Activated CD4-positive, alpha-beta T cell treated with anti-CD3 and anti-CD28 coated beads, Interleukin-2, amount 10 ng/mL, durations not matched to agents 24 days and 14 days (primary cell): ENCODE measurements at regions not wholly inside any gene's neighbourhood (a gene's known extent, or its start where the extent isn't known, plus 50 kb on each side); places are given as distances from the start of the nearest gene placed in this dataset.
"Not testable (repeated sequence)": the region's sequence is repeated elsewhere in the genome, so short reads cannot be mapped to it uniquely, and the experiment has no call there.

Experiments used
- DNase-seq: peaks from one replicate; pipeline ENCODE4 v3.0.0; 2022
- H3K27ac Mint-ChIP-seq: one replicate; pipeline ENCODE4 v1.8.0; 2022; ENCODE audit warnings: mild to moderate bottlenecking, mixed read lengths
- H3K27me3 Mint-ChIP-seq: one replicate; pipeline ENCODE4 v1.8.0; 2022; ENCODE audit warnings: mixed read lengths
- H3K36me3 Mint-ChIP-seq: one replicate; pipeline ENCODE4 v1.8.0; 2022; ENCODE audit warnings: low read depth, mild to moderate bottlenecking, mixed read lengths
- H3K4me1 Mint-ChIP-seq: one replicate; pipeline ENCODE4 v1.8.0; 2021; ENCODE audit warnings: mixed read lengths
- H3K4me3 Mint-ChIP-seq: one replicate; pipeline ENCODE4 v1.8.0; 2022; ENCODE audit warnings: mild to moderate bottlenecking, moderate library complexity, mixed read lengths
- H3K9me3 Mint-ChIP-seq: one replicate; pipeline ENCODE4 v1.8.0; 2021; ENCODE audit warnings: mixed read lengths
- intact Hi-C: fragments of 100-400 bp; cut with micrococcal nuclease; formaldehyde crosslinking; loops from one replicate; pipeline ENCODE4 v1.15.1; 2023

DNA sequence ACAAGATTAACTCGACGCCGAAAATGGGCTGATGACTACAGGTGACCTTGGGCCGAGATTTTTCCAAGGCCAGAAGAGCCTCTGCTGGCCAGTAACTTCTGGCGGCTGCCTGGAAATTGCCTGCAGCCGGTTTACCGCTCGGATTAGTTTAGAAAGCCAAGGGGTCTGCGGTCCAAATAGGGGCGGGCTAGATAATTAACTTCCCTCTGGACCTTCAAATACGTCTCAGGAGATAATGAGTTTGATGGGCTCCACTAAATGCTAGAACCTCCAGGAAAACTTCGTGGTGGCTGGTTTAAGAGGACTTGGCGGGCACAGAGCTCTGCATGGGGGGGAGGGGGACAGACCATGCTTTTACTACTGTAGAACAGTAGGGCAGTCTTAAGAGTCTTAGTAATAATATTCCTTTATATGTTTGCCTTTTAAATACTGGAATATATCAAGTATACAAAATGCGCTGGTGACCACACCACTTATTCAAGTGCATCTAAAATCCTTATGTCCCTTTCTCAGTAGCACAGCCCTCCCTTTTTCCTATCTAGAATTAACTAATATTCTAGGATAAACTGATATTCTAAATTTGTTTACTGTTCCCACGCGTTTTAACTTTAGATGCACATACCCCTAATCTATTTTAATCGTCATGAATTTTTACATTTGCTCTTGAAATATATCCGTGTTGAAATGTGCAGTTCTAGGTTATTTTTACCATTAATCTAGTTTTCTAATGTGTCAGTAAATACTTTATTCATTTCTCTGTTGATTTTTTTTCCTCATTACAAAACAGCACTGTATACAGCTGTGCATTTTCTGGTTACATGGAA, 107.5 kb upstream of the PRSS16 start:
- H3K27me3 Mint-ChIP-seq: no peaks in the 10 kb centered on the region
- H3K27ac Mint-ChIP-seq: peak overlapping the region; percentile 98
- H3K9me3 Mint-ChIP-seq: no peaks in the 10 kb centered on the region
- intact Hi-C loops: loop anchor here (1.0 kb wide), 2 partner anchors 7 to 9 kb away; a partner anchor contains a TSS
- DNase-seq: no peak
- H3K4me3 Mint-ChIP-seq: peak overlapping the region; percentile 92
- peaks cover 14% of the 10 kb centered on the region for H3K36me3 Mint-ChIP-seq
- peaks cover 46% of the 10 kb centered on the region for H3K4me1 Mint-ChIP-seq

DNA sequence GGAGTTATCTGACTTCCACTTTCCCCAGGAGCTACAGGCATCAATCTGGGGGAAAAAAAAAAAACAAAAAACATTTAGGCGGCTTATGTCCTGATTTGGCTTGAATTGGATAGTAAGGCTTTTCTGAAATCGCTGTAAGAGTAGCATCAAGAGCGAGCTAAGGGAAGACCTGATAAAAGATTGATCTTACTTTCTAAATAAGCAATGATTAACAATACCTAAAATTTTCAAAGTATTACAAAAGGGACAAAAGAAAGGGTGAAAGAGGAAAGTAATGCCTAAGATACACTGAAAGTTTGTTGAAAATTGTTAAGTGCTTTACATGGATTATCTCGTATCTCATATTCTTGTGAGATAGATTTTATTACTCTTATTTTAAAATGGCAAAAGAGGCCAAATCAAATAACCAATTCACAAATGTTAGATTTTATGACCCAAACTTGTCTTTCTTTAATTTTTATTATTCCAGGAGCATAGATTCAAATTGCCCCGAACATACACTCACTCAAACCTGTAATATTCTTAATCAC, 106.4 kb upstream of the PRSS16 start:
- Mint-ChIP-seq H3K4me1 (peaks cover 43% of the 10 kb centered on the region), H3K4me3 (peak overlapping the region; percentile 72), H3K9me3 (no peaks in the 10 kb centered on the region), H3K27me3 (no peaks in the 10 kb centered on the region), H3K27ac (peak overlapping the region; percentile 77), H3K36me3 (peaks cover 14% of the 10 kb centered on the region)
- intact Hi-C loops: no loop called here
- no peak for DNase-seq

- H3K27me3 Mint-ChIP-seq: no peaks in the 10 kb centered on the region
- peaks cover 39% of the 10 kb centered on the region for H3K4me1 Mint-ChIP-seq
- peak overlapping the region; percentile 72 for H3K4me3 Mint-ChIP-seq
- intact Hi-C loops: no loop called here
- H3K27ac Mint-ChIP-seq: peak overlapping the region; percentile 79
- peaks cover 14% of the 10 kb centered on the region for H3K36me3 Mint-ChIP-seq
- H3K9me3 Mint-ChIP-seq: no peaks in the 10 kb centered on the region
- no peak for DNase-seq
These were observed 105.9 kb upstream of the PRSS16 start for GRCh38 chr6:27141529-27142015.

GRCh38 chr6:27143020-27143388, 104.5 kb upstream of the PRSS16 start:
- H3K27me3 Mint-ChIP-seq, H3K9me3 Mint-ChIP-seq, DNase-seq, intact Hi-C loops: not testable (repeated sequence)
- H3K4me3 Mint-ChIP-seq: peak overlapping the region; percentile 59
- H3K4me1 Mint-ChIP-seq: peaks cover 35% of the 10 kb centered on the region
- H3K27ac Mint-ChIP-seq: peak overlapping the region; percentile 80
- peaks cover 15% of the 10 kb centered on the region for H3K36me3 Mint-ChIP-seq

- Mint-ChIP-seq H3K27ac (peak overlapping the region; percentile 80), H3K27me3 (no peaks in the 10 kb centered on the region), H3K4me1 (peaks cover 31% of the 10 kb centered on the region), H3K36me3 (peaks cover 15% of the 10 kb centered on the region), H3K4me3 (peak overlapping the region; percentile 59), H3K9me3 (no peaks in the 10 kb centered on the region)
- DNase-seq: no peak
- intact Hi-C loops: no loop called here
These were observed 104.0 kb upstream of the PRSS16 start for GRCh38 chr6:27143474-27144026.

DNA sequence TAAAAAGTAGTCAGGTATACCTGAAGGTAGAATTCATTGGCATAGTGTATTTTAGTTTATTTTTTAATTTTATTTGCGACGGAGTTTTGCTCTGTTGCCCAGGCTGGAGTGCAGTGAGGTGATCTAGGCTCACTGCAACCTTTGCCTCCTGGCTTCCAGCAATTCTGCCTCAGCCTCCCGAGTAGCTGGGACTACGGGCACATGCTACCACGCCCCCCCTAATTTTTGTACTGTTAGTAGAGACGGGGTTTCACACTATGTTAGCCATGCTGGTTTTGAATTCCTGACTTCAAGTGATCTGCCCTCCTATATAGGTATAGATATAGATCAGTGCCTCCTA, 102.8 kb upstream of the PRSS16 start:
- Mint-ChIP-seq H3K27me3 (no peaks in the 10 kb centered on the region), H3K4me3 (no peak overlapping the region), H3K27ac (peak overlapping the region; percentile 73), H3K36me3 (peaks cover 14% of the 10 kb centered on the region), H3K4me1 (peaks cover 29% of the 10 kb centered on the region), H3K9me3 (no peaks in the 10 kb centered on the region)
- DNase-seq: no peak
- intact Hi-C loops: loop anchor here (5.0 kb wide), 1 partner anchor 1112 kb away; a partner anchor contains a TSS

DNA sequence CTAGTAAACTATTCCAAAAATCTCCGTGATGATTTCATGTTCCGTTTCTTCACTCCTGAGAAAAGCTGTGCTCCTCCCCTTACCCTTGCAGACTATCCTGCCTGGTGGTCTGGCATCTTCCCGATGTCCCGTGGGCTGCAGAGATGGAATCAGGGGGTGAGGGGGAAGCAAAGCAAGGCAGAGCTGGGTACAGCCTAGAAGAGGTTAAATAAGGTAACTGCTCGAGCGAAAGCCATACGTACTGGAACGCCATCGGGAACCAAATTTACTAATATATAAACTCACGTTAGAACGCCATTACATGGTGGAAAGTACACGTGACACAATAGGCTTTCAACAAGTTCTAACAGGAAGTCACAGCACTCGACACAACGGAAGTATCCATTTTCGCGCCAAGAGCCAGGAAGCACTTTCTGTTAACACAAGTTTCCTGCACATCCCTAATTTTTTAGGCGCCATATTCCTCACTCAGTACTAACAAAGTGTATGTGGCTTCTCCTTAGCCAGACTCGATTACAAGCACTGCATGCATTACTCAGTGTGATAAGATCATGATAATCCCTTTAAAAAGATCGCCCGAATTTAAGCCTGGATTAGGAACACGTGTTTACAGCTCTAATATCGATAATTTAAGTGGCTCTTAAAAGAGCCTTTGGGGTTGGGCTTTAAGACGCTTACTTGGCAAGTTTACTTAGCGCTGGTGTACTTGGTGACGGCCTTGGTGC, 101.6 kb upstream of the PRSS16 start:
- Mint-ChIP-seq H3K9me3 (no peaks in the 10 kb centered on the region), H3K27ac (no peak overlapping the region), H3K4me3 (no peak overlapping the region), H3K36me3 (peaks cover 11% of the 10 kb centered on the region), H3K4me1 (peaks cover 26% of the 10 kb centered on the region), H3K27me3 (no peaks in the 10 kb centered on the region)
- peak; percentile 92 for DNase-seq
- intact Hi-C loops: loop anchor here (1.0 to 5.0 kb wide), 6 partner anchors 14 to 1114 kb away; a partner anchor contains a TSS

DNA sequence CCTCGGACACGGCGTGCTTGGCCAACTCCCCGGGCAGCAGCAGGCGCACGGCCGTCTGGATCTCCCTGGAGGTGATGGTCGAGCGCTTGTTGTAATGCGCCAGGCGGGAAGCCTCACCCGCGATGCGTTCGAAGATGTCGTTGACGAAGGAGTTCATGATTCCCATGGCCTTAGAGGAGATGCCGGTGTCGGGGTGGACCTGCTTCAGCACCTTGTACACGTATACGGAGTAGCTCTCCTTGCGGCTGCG, 101.1 kb upstream of the PRSS16 start:
- H3K36me3 Mint-ChIP-seq, H3K4me3 Mint-ChIP-seq, DNase-seq, H3K27me3 Mint-ChIP-seq, H3K9me3 Mint-ChIP-seq, H3K27ac Mint-ChIP-seq: not testable (repeated sequence)
- intact Hi-C loops: loop anchor here (1.0 to 5.0 kb wide), 6 partner anchors 14 to 1114 kb away; a partner anchor contains a TSS
- peaks cover 21% of the 10 kb centered on the region for H3K4me1 Mint-ChIP-seq

- Mint-ChIP-seq H3K9me3 (no peaks in the 10 kb centered on the region), H3K4me1 (peaks cover 18% of the 10 kb centered on the region), H3K36me3 (peaks cover 7% of the 10 kb centered on the region), H3K27ac (no peak overlapping the region), H3K27me3 (no peaks in the 10 kb centered on the region), H3K4me3 (no peak overlapping the region)
- peak; percentile 95 for DNase-seq
- intact Hi-C loops: loop anchor here (1.0 to 5.0 kb wide), 9 partner anchors 8 to 1115 kb away; a partner anchor contains a TSS
These were observed 100.6 kb upstream of the PRSS16 start for GRCh38 chr6:27146706-27147505.

DNA sequence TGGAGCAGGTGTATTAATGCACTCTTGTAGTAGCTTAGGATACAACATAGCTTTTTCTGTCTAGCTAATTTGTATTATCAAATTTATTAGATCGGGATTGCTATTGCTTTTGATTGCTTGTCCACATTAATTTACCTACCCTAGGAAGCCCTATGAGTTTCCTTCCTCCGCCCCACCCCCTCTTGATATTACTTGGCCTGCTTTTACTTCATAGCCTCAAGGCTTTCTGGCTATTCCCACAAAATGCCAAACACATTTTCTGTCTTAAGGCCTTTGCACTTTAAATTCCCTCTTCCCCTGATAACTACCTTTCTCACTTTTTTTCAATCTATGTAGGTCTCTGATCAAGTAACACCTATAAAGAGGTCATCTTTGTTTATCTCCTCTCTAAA, 99.1 kb upstream of the PRSS16 start:
- H3K4me3 Mint-ChIP-seq: no peak overlapping the region
- intact Hi-C loops: loop anchor here (5.0 kb wide), 1 partner anchor 1116 kb away; a partner anchor contains a TSS
- no peak for DNase-seq
- peaks cover 2% of the 10 kb centered on the region for H3K36me3 Mint-ChIP-seq
- peak overlapping the region; percentile 16 for H3K27ac Mint-ChIP-seq
- peaks cover 15% of the 10 kb centered on the region for H3K4me1 Mint-ChIP-seq
- H3K27me3 Mint-ChIP-seq: no peaks in the 10 kb centered on the region
- H3K9me3 Mint-ChIP-seq: no peaks in the 10 kb centered on the region

GRCh38 chr6:27149150-27149549, 98.4 kb upstream of the PRSS16 start:
- Mint-ChIP-seq H3K4me3 (peak overlapping the region; percentile 28), H3K9me3 (no peaks in the 10 kb centered on the region), H3K36me3 (peaks cover 1% of the 10 kb centered on the region), H3K4me1 (peaks cover 12% of the 10 kb centered on the region), H3K27ac (peak overlapping the region; percentile 7), H3K27me3 (no peaks in the 10 kb centered on the region)
- intact Hi-C loops: loop anchor here (5.0 kb wide), 1 partner anchor 1117 kb away; a partner anchor contains a TSS
- DNase-seq: peak; percentile 68

DNA sequence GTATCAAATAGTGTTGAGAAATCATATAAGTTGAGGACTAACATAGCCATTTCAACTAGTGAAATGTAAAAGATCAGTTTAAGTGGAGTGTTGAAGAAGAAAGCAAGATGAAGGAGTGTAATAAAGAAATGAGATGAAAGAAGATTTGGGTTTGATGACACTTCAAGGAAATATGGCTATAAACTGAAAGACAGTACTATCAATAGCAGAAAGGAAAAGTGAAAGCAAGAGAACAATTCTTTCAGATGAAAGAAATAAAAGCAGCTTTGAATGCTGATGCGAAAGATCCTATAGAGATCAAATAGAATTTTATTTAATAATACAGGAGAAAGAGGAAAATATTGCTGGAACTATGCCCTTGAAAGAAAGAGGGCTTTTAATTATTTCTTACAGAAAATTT, 92.8 kb upstream of the PRSS16 start:
- peaks cover 38% of the 10 kb centered on the region for H3K4me1 Mint-ChIP-seq
- peaks cover 6% of the 10 kb centered on the region for H3K9me3 Mint-ChIP-seq
- peaks cover 2% of the 10 kb centered on the region for H3K27me3 Mint-ChIP-seq
- H3K4me3 Mint-ChIP-seq: peak overlapping the region; percentile 60
- H3K27ac Mint-ChIP-seq: peak overlapping the region; percentile 78
- intact Hi-C loops: loop anchor here (5.0 kb wide), 1 partner anchor 822 kb away; no protein-coding TSS in a partner anchor
- no peaks in the 10 kb centered on the region for H3K36me3 Mint-ChIP-seq
- DNase-seq: no peak

DNA sequence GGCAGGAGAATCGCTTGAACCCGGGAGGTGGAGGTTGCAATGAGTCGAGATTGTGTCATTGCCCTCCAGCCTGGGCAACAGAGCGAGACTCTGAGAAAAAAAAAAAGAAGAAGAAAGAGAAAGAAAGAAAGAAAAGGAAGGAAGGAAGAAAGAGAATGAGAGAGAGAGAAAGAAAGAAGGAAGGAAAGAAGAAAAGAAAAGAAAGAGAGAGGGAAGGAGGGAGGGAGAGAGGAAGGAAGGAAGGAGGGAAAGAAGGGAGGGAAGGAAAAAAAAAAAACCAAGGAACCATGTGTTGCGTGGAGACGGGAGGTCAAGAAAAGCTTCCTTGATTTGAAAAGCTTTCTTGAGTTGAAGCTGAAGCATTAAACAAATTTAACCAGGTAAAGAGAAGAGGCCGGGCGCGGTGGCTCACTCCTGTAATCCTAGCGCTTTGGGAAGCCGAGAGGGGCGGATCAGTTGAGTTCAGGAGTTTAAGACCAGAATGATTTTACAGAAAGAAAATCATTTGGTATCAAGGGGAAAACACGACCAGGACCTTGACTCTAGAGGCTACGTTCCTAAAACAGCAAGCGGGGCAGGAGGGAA, 90.5 kb upstream of the PRSS16 start:
- peak overlapping the region; percentile 92 for H3K27ac Mint-ChIP-seq
- peaks cover 6% of the 10 kb centered on the region for H3K9me3 Mint-ChIP-seq
- intact Hi-C loops: loop anchor here (5.0 kb wide), 1 partner anchor 825 kb away; no protein-coding TSS in a partner anchor
- peak overlapping the region; percentile 90 for H3K4me3 Mint-ChIP-seq
- DNase-seq: no peak
- H3K36me3 Mint-ChIP-seq: no peaks in the 10 kb centered on the region
- peaks cover 2% of the 10 kb centered on the region for H3K27me3 Mint-ChIP-seq
- peaks cover 45% of the 10 kb centered on the region for H3K4me1 Mint-ChIP-seq
